ENCODE measurements at regions not wholly inside any gene's neighbourhood (a gene's known extent, or its start where the extent isn't known, plus 50 kb on each side); places are given as distances from the start of the nearest gene placed in this dataset.

DNA sequence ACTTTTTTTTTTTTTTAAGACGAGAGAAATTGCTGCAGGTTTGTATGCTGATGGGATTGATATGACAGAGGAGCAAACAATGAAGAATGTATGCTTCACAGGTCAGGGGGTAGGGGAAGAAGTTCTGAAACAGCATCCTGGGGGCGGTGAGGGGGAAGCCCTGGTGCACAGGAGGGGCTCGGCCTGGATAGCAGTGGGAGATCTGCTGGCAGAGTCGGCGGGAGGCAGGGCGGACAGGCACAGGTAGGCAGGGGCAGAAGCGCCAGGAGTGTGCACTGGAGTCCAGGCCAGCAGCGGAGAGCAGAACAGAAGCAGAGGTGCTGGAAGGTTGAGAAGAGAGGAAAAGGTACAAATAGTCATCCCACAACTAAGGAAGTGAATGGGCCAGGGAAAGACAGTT is 175.4 kb downstream of the SNX10 start:
- TF ChIP-seq, protein P1, sequence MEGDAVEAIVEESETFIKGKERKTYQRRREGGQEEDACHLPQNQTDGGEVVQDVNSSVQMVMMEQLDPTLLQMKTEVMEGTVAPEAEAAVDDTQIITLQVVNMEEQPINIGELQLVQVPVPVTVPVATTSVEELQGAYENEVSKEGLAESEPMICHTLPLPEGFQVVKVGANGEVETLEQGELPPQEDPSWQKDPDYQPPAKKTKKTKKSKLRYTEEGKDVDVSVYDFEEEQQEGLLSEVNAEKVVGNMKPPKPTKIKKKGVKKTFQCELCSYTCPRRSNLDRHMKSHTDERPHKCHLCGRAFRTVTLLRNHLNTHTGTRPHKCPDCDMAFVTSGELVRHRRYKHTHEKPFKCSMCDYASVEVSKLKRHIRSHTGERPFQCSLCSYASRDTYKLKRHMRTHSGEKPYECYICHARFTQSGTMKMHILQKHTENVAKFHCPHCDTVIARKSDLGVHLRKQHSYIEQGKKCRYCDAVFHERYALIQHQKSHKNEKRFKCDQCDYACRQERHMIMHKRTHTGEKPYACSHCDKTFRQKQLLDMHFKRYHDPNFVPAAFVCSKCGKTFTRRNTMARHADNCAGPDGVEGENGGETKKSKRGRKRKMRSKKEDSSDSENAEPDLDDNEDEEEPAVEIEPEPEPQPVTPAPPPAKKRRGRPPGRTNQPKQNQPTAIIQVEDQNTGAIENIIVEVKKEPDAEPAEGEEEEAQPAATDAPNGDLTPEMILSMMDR (IDR thresholded peaks at IDR 0.05) = no peak
- TF ChIP-seq EZH2 (IDR thresholded peaks at IDR 0.05; ENCODE audit: borderline replicate concordance, insufficient read depth, low read depth, low read length, poor library complexity, severe bottlenecking) = no peak

Measured in B cell (primary cell).